CD4-positive, alpha-beta T cell treated with Interleukin-4 for 1 hour (primary cell): ENCODE measurements at regions not wholly inside any gene's neighbourhood (a gene's known extent, or its start where the extent isn't known, plus 50 kb on each side); places are given as distances from the start of the nearest gene placed in this dataset.
"Not testable (repeated sequence)": the region's sequence is repeated elsewhere in the genome, so short reads cannot be mapped to it uniquely, and the experiment has no call there.

Experiments
- DNase-seq, 2 donors: peaks; one replicate each; pipeline ENCODE4 v3.0.0-alpha.2; 2020 to 2022

GRCh38 chr10:28130267-28130666, 131.4 kb upstream of the ODAD2 start:
- no peak for DNase-seq

GRCh38 chr10:28127881-28128280, 129.0 kb upstream of the ODAD2 start:
- no peak for DNase-seq

GRCh38 chr10:28125701-28126100, 126.8 kb upstream of the ODAD2 start:
- no peak for DNase-seq

GRCh38 chr10:28120795-28121194, 121.9 kb upstream of the ODAD2 start:
- DNase-seq, result no peak

GRCh38 chr10:28120043-28120749, 121.3 kb upstream of the ODAD2 start:
- no peak for DNase-seq

GRCh38 chr10:28118985-28119628, 120.2 kb upstream of the ODAD2 start:
- no peak for DNase-seq

- DNase-seq, result no peak
These were observed 114.3 kb upstream of the ODAD2 start for GRCh38 chr10:28113202-28113601.

GRCh38 chr10:28111712-28112111, 112.8 kb upstream of the ODAD2 start:
- no peak for DNase-seq

GRCh38 chr10:28105561-28105960, 106.7 kb upstream of the ODAD2 start:
- DNase-seq, result no peak

GRCh38 chr10:28097633-28098032, 98.8 kb upstream of the ODAD2 start:
- DNase-seq, result no peak

GRCh38 chr10:28095791-28096378, 97.0 kb upstream of the ODAD2 start:
- DNase-seq, result no peak

GRCh38 chr10:28094121-28094520, 95.2 kb upstream of the ODAD2 start:
- no peak for DNase-seq

GRCh38 chr10:28091913-28092312, 93.0 kb upstream of the ODAD2 start:
- DNase-seq, result no peak

GRCh38 chr10:28090506-28090905, 91.6 kb upstream of the ODAD2 start:
- no peak for DNase-seq

GRCh38 chr10:28089467-28089866, 90.6 kb upstream of the ODAD2 start:
- DNase-seq, result no peak

- peak in 1 of 2 donors; percentile 31 for DNase-seq
These were observed 88.9 kb upstream of the ODAD2 start for GRCh38 chr10:28087661-28088351.

- DNase-seq, result not testable (repeated sequence)
These were observed 86.9 kb upstream of the ODAD2 start for GRCh38 chr10:28085760-28086159.

- DNase-seq, result no peak
These were observed 84.0 kb upstream of the ODAD2 start for GRCh38 chr10:28082885-28083284.

GRCh38 chr10:28082316-28082715, 83.4 kb upstream of the ODAD2 start:
- no peak for DNase-seq

GRCh38 chr10:28077889-28078288, 79.0 kb upstream of the ODAD2 start:
- no peak for DNase-seq

- DNase-seq, result no peak
These were observed 76.5 kb upstream of the ODAD2 start for GRCh38 chr10:28075424-28075823.

GRCh38 chr10:28072573-28072972, 73.7 kb upstream of the ODAD2 start:
- no peak for DNase-seq

GRCh38 chr10:28060031-28060607, 61.2 kb upstream of the ODAD2 start:
- DNase-seq, result no peak
